K562 (cell line): ENCODE measurements at regions not wholly inside any gene's neighbourhood (a gene's known extent, or its start where the extent isn't known, plus 50 kb on each side); places are given as distances from the start of the nearest gene placed in this dataset.

Source experiments
- ATAC-seq: fragments of 200-7000 bp; cut with Tn5 transposase; 3 replicates; pipeline ENCODE4 v1.9.1; 2020; ENCODE audit warnings: moderate library complexity
- BruUV-seq: library from RNA; stranded (reverse); fragments of 400-500 nt; replicated peaks from 2 replicates; lab custom pipeline; 2021; lab: Mats Ljungman, UMichigan
- CTCF ChIA-PET: fragments of 300-600 bp; formaldehyde crosslinking; extraction: SDS; loops from one replicate; lab custom pipeline; 2021; ENCODE audit warnings: low intra/inter-chr PET ratio; lab: Yijun Ruan, JAX
- POLR2A ChIA-PET: fragments of 300-600, 350-650 bp; sonication (Branson Sonifier 250); formaldehyde crosslinking; extraction: SDS; loops from one replicate; lab custom pipeline; 2021; ENCODE audit warnings: antibody characterized with exemption, inconsistent platforms; lab: Yijun Ruan, JAX
- DNase-seq, 4 experiments: peaks; one replicate each; pipeline versions ENCODE4 v3.0.0 to v3.0.0-alpha.2; 2011 to 2018; ENCODE audit warnings: low spot score in 3 of 4, mixed read lengths in 3 of 4; ENCODE audit errors: extremely low read depth in 1 of 4
- FAIRE-seq: peaks from 2 replicates; lab custom pipeline; 2011; peaks lifted over from hg19 to GRCh38; lab: Jason Lieb, UNC
- H2AFZ ChIP-seq: 2 replicates; pipeline ENCODE4 v1.6.0; 2011; ENCODE audit warnings: low read depth, low read length, control low read depth, inconsistent platforms
- H3K27ac ChIP-seq: fragments of 200-600 bp; 3 replicates; pipeline ENCODE4 v1.8.0; 2011; ENCODE audit warnings: low read depth, mild to moderate bottlenecking, control low read depth, inconsistent platforms, low read length, moderate library complexity, mixed read lengths; ENCODE audit errors: extremely low read depth
- H3K27me3 ChIP-seq, 2 experiments: fragments of 300-600 bp in 1 of 2; 2 replicates in 1 of 2; 3 replicates in 1 of 2; pipeline versions ENCODE4 v1.6.0 to v1.8.0; 2011; ENCODE audit warnings: inconsistent platforms in 2 of 2, low read length in 2 of 2, mild to moderate bottlenecking in 1 of 2, mixed read lengths in 1 of 2, moderate library complexity in 1 of 2; ENCODE audit not compliant: control insufficient read depth in 2 of 2, insufficient read depth in 2 of 2
- H3K36me3 ChIP-seq: fragments of 300-600 bp; 3 replicates; pipeline ENCODE4 v1.8.0; 2011; ENCODE audit warnings: mild to moderate bottlenecking, low read length, inconsistent platforms; ENCODE audit not compliant: control insufficient read depth, insufficient read depth
- H3K4me1 ChIP-seq, 2 experiments: fragments of 200-600 bp in 1 of 2; replicated peaks in 1 of 2; 2 replicates in 1 of 2; 3 replicates in 1 of 2; pipeline versions ENCODE4 v1.5.1 to v1.8.0; 2011; ENCODE audit warnings: inconsistent platforms in 2 of 2, low read length in 2 of 2, mild to moderate bottlenecking in 1 of 2, mixed read lengths in 1 of 2, moderate library complexity in 1 of 2; ENCODE audit not compliant: control insufficient read depth in 2 of 2, insufficient read depth in 2 of 2
- H3K4me2 ChIP-seq: 2 replicates; pipeline ENCODE4 v1.6.1; 2011; ENCODE audit warnings: low read length, control low read depth, inconsistent platforms, mixed read lengths; ENCODE audit not compliant: insufficient read depth
- H3K4me3 ChIP-seq: fragments of 200-600 bp; sonication (generic), shearing (Covaris generic); 2 replicates; pipeline ENCODE4 v1.5.1; 2016; ENCODE audit warnings: control low read depth, inconsistent platforms
- H3K79me2 ChIP-seq: fragments of 200-600 bp; 3 replicates; pipeline ENCODE4 v1.8.0; 2011; ENCODE audit warnings: low read length, inconsistent platforms; ENCODE audit not compliant: control insufficient read depth, insufficient read depth
- H3K9ac ChIP-seq, 2 experiments: 2 replicates each; pipeline versions ENCODE4 v1.6.0 to v1.6.1; 2011; ENCODE audit warnings: low read depth in 2 of 2, low read length in 2 of 2, control low read depth in 1 of 2, inconsistent platforms in 1 of 2, mild to moderate bottlenecking in 1 of 2, mixed read lengths in 1 of 2; ENCODE audit not compliant: insufficient read depth in 1 of 2
- H3K9me1 ChIP-seq: one replicate; pipeline ENCODE4 v1.6.0; 2011; ENCODE audit warnings: inconsistent platforms, mild to moderate bottlenecking, low read length, moderate library complexity; ENCODE audit not compliant: control insufficient read depth, insufficient read depth
- H3K9me3 ChIP-seq: replicated peaks from 2 replicates; pipeline ENCODE4 v1.5.1; 2011; ENCODE audit warnings: low read depth, low read length, inconsistent platforms; ENCODE audit not compliant: control insufficient read depth, insufficient read depth
- H4K20me1 ChIP-seq: replicated peaks from 2 replicates; pipeline ENCODE4 v1.6.1; 2011; ENCODE audit warnings: low read length, inconsistent platforms, mixed read lengths; ENCODE audit not compliant: control insufficient read depth, insufficient read depth
- BRD4 ChIP-seq: fragments of 200-600 bp; sonication (generic); IDR thresholded peaks from 2 replicates; pipeline ENCODE4 v1.6.1; 2017; ENCODE audit warnings: inconsistent platforms
- ZBTB11 ChIP-seq, 3 experiments: fragments of 200-800 bp in 1 of 3; fragments of 250-450 bp in 1 of 3; fragments of 450-650 bp in 1 of 3; sonication (Bioruptor Pico) in 1 of 3; sonication (Bioruptor generic) in 1 of 3; formaldehyde crosslinking in 1 of 3; IDR thresholded peaks; 2 replicates each; pipeline versions ENCODE4 v1.6.1 to v1.8.0; 2016 to 2022; ENCODE audit warnings: mild to moderate bottlenecking in 2 of 3, missing genetic modification characterization in 2 of 3, missing compliant biosample characterization in 1 of 3, moderate library complexity in 1 of 3
- WGBS: fragments of 100-300 bp; shearing (Covaris generic); methylation state at CpG from one replicate; pipeline ENCODE4 v1.1.6; 2016; ENCODE audit warnings: low coverage, mixed read lengths; ENCODE audit not compliant: insufficient coverage; ENCODE audit errors: missing lambda C conversion rate; 5-methylcytosine and 5-hydroxymethylcytosine counted together
- in situ Hi-C: fragments of 300-500 bp; cut with MboI; formaldehyde crosslinking; loops from 4 replicates; pipeline ENCODE4 v1.15.0; 2018; ENCODE audit warnings: inconsistent platforms, mixed read lengths
- intact Hi-C: fragments of 100-400 bp; cut with micrococcal nuclease; formaldehyde crosslinking; loops from 2 replicates; pipeline ENCODE4 v1.14.2; 2022

GRCh38 chr16:85520853-85521521 is 92.1 kb upstream of the GSE1 start:
- no TSS peak for BruUV-seq
- H3K9me1 ChIP-seq, result peaks cover 6% of the 10 kb centered on the region
- no peak overlapping the region; a peak in 1 of 4 replicates for H3K9ac ChIP-seq
- DNase-seq, result no peak
- H3K27me3 ChIP-seq, result no peaks in the 10 kb centered on the region
- ChIA-PET POLR2A (interaction anchor here (0.7 kb wide), 1 partner anchor 186 kb away, joined by 3 read pairs; no protein-coding TSS in a partner anchor), CTCF (no interaction called here)
- peaks cover 10% of the 10 kb centered on the region for H3K36me3 ChIP-seq
- peaks cover 19 to 72% of the 10 kb centered on the region in 2 experiments for H3K4me1 ChIP-seq
- intact Hi-C loops (no loop called here), in situ Hi-C loops (no loop called here)
- peaks cover 16% of the 10 kb centered on the region; the same call in 1 of the 2 replicates for H4K20me1 ChIP-seq
- H2AFZ ChIP-seq, result no peak overlapping the region
- no peaks in the 10 kb centered on the region for H3K9me3 ChIP-seq
- no peak for FAIRE-seq
- peaks cover 17% of the 10 kb centered on the region for H3K79me2 ChIP-seq
- WGBS, result 82% methylated on average over 20 of the region's 20 CpGs
- no peak overlapping the region for H3K4me2 ChIP-seq
- no peak overlapping the region for H3K27ac ChIP-seq
- TF ChIP-seq ZBTB11 (CRISPR knock-in tag; IDR thresholded peaks at IDR 0.05) (peak in 1 of 3 experiments; percentile 46; a peak in 1 of 6 replicates), BRD4 (no peak)
- ATAC-seq, result no peak
- H3K4me3 ChIP-seq, result no peak overlapping the region
